GM18511 (cell line): ENCODE measurements at regions not wholly inside any gene's neighbourhood (a gene's known extent, or its start where the extent isn't known, plus 50 kb on each side); places are given as distances from the start of the nearest gene placed in this dataset.
"Not testable (repeated sequence)": the region's sequence is repeated elsewhere in the genome, so short reads cannot be mapped to it uniquely, and the experiment has no call there.

ENCODE experiments used
- ATAC-seq: cut with Tn5 transposase; IDR thresholded peaks from one replicate; pipeline ENCODE4 v1.9.1; 2021; ENCODE audit warnings: mild to moderate bottlenecking, moderate library complexity; ENCODE audit not compliant: unreplicated experiment

DNA sequence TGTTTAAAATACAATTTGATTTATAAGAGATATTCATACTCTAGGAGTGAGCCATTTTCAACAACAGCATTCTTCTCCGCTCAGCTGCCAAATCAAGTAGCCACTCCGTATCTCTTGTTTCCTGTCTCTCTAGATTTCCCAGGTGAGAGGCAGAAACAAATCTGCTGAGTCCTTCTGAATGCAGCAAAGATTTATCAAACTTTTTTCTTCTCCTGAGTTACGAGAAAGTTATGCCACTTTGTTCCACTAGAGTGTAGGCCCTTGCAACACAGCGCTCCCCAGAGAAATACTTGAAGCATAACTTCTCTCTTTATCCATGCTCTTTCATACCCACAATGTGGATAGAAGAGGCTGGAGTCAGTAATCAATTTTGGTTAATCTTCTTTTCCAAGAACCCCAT is 1960.8 kb downstream of the OLFM4 start:
- no peak for ATAC-seq

DNA sequence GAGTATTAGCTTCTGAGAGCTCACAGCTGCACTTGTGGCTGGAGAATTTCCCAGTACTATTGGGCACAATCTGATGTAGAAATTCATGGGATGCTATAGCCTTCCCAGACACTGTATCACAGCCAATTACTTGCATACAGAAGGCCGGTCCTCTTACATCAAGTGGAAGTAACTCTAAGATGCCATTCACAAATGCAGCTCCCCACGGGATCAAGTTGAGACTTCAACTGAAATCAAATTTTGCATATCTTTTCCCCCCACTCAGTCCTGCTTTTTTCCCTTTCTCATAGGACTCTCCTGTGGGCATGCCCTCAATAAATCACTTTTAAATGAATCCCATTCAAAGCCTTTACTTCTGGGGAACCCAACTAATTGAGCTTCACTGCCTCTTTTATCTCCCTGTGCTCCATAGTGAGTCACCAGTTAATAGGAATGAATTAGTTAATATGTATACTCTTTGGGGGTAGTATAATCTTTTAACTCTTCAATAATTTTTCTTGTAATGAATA is 1970.8 kb downstream of the OLFM4 start:
- no peak for ATAC-seq

GRCh38 chr13:55000043-55000442 is 1971.4 kb downstream of the OLFM4 start:
- ATAC-seq, result no peak

- ATAC-seq, result no peak
These were observed 1972.2 kb downstream of the OLFM4 start for GRCh38 chr13:55000844-55001243.

GRCh38 chr13:55001881-55002280 is 1973.3 kb downstream of the OLFM4 start:
- ATAC-seq, result no peak

DNA sequence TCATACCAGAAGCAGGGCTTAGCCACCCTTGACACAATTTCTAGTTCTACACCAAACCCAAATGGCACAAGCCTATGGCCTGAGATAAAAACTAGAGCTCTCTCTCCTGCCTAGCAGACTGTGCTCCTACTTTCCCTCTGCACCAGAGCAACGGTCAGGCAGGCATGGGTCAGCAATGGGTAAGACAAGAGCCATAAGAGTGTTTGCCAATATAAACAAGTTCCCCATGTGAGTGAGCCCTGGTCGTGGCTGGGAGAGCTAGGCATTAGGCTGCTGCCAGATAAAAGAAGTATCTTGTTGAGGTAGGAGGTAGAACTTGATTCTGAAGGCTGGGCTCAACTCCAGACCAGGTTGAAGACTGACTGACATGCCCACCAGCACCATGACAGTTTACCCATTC is 1979.1 kb downstream of the OLFM4 start:
- no peak for ATAC-seq

DNA sequence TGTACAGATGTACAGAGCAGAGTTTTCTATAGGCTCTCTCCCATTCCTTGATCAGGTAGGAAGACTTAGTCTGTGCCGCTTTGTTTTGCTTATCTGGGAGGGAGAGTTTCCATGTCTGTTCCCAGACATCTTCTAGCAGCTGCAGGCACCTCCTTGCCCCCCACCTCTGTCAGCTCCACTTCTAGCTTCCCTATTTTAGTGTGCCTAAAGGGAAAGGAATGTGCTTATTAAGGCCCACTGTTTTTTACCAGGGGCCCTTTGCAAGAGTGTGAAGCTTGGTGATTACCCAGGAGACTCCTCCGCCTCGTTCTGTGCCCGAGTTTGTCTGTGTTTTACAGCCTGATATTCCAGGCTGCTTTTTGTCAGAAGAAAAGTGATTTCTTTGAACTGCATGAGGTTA is 1984.4 kb downstream of the OLFM4 start:
- no peak for ATAC-seq

DNA sequence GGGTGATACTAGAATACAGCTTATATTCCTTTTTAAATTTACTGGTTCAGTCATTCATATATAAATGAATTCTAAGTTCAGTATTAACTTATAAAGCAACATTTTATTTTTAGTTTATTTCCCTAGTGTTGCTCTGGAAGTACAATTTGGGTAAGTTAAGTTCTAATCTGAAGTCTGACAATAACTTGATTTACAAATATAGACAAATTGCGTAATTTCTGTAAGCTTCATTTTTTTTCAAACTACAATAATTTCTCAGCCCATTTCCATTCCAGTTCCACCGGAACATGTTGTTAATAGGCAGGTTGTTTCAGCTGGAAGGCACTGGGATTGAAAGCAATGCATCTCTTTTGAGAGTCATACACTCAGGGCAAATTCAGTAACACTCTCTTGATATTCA is 2000.7 kb downstream of the OLFM4 start:
- no peak for ATAC-seq

- ATAC-seq, result no peak
These were observed 2009.6 kb downstream of the OLFM4 start for GRCh38 chr13:55038230-55038629.

- ATAC-seq, result not testable (repeated sequence)
These were observed 2025.4 kb downstream of the OLFM4 start for GRCh38 chr13:55053891-55054550.

DNA sequence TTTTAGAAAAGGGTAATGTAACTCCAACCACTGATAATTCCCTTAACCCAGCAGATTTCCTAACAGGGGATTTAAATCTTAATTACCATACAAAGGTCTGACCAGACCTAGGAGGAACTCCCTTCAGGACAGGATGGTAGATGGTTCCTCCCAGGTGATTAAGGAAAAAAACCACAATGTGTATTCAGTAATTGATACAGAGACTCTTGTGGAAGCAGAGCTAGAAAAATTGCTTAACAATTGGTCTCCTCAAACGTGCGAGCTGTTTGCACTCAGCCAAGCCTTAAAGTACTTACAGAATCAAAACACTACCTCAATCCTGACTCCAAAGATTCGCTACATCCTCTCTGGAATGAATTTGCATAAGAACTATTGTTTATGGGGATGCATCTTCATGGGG is 2027.1 kb downstream of the OLFM4 start:
- not testable (repeated sequence) for ATAC-seq

- no peak for ATAC-seq
These were observed 2034.0 kb downstream of the OLFM4 start for GRCh38 chr13:55062662-55063061.

DNA sequence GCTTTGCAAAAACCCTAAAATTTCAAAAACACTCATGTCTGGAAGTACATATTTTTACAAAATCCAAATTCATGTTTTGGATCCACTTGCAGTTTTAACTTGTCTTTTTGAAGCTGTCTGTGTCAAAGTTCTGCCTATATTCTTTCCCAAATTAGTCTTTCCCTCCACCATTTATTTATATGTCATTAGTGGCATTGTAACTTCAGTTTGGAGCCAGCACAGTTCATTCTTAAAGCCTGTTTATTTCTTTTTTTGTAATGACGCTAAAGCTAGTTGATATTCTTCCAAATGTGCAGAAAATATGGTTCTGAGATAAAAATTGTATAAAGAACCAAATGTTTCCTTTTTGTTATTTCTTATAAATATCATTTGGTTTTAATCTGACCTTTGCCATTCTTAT is 2039.3 kb downstream of the OLFM4 start:
- no peak for ATAC-seq

GRCh38 chr13:55069746-55070145 is 2041.1 kb downstream of the OLFM4 start:
- no peak for ATAC-seq

- ATAC-seq, result no peak
These were observed 2044.4 kb downstream of the OLFM4 start for GRCh38 chr13:55073000-55073399.

DNA sequence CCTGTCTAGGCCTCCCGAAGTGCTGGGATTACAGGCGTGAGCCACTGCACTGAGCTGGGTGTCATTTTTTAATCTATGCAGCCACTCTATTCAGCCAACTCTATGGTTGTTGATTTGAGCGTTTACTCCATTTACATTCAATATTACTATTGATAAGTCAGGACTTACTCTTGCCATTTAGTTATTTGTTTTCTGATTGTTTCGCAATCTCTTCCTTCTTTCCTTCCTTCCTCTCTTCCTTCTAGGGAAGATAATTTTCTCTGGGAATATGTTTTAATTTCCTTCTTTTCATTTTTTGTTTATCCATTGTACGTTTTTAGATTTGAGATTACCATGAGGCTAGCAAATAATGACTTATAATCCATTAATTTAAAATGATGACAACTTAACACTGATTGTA is 2056.0 kb downstream of the OLFM4 start:
- ATAC-seq, result no peak

DNA sequence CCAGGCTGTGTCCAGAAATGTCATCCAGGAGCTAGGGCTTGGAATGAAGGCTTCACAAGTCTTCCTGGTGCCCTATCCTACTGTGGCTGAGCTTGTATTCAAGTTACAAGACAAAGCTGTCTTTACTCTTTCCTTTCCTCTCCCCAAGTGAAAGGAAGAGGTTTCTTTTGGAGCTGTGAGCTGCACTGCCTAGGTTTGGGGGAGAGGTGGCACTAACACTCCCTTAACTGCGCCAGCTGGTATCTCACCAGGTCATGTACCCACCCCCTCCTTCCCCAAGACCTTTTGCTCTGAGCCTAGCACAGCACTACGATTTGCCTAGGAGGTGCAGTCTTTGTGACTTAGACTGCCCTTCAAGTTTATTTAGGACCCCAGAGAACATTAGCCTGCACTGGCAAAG is 2053.6 kb upstream of the PRR20A start:
- no peak for ATAC-seq

- no peak for ATAC-seq
These were observed 2050.1 kb upstream of the PRR20A start for GRCh38 chr13:55090612-55091011.

DNA sequence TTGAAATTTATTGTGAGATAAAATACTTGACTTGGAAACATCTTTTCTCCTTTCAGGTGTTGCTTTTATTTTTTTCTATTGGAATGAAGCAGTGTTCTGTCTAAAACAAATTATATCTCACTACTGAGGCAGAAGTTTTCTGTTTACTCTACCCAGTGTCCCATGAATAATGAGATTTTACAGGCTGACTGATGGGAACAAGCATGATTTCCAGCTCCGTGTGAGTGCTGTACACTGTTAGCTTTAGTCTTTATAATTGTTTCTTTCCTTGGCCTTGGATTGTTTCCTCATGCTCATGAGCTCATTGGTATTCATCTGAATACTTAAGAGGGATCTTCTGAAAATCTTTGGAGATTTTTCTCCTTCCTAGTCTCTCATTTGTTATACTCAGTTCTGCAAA is 2049.5 kb upstream of the PRR20A start:
- no peak for ATAC-seq

DNA sequence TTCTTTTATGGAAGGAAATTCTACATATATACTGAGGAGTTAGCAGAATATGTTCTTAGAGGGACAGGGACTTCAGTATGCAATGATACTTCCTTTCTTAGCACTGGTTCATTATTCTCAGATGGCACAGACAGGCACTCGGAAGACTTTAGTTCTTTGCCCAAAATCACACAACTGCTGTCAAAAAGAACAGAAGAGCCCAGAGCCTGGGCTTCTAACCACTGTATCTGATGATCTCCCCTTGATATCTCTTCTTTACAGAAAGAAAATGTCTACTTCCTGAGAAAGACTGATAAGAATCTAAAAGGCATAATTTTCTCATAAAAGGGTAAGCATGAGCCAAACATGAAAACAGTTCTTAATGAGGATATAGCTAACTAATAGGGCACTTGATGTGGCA is 2034.2 kb upstream of the PRR20A start:
- no peak for ATAC-seq

- ATAC-seq, result no peak
These were observed 2020.1 kb upstream of the PRR20A start for GRCh38 chr13:55120631-55121030.

DNA sequence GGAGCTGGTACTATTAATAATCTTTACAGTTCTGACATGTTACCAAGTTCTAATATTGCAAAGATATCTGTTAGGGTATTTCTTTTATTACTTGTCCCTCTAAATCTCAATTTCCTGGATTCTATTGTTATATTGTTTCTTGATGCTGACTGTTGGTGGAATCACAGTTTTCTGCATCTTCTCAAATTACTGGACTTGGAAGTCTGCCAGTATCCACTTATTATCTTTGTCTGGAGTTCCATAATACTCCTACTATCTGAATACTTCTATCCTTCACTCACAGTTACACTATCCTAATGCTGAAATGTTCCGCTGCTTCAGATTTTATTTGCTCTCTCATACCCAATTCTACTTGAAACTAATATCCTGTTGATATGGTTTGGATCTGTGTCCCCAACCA is 1985.7 kb upstream of the PRR20A start:
- no peak for ATAC-seq

DNA sequence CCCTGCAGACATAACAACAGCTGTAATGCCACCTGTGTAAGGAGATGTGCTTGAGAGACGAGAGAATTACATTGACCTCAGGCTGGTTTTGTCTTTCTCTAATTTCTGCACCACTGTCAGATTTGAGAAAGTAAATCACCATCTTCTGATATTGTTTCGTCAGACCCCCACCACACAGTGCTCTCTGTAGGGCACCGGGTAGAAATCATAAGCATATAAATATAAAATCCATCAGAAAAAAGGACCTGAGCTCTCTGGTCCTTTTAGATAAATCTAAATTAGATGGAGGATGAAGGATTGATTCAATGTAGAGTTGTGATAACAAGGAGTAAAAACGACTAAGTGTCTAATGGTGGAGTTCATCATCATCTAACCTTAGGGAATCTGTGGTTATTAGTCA is 1981.0 kb upstream of the PRR20A start:
- no peak for ATAC-seq
